VCaP (cell line): ENCODE measurements at regions not wholly inside any gene's neighbourhood (a gene's known extent, or its start where the extent isn't known, plus 50 kb on each side); places are given as distances from the start of the nearest gene placed in this dataset.

Source experiments
- H3K27ac ChIP-seq: fragments of 450-650 bp; 2 replicates; pipeline ENCODE4 v1.5.1; 2017
- CTCF ChIP-seq: fragments of 450-650 bp; conservative IDR thresholded peaks from 2 replicates; pipeline ENCODE4 v1.5.1; 2017; ENCODE audit warnings: mild to moderate bottlenecking, moderate library complexity

- no peak for TF ChIP-seq CTCF
Measured at GRCh38 chr1:60423146-60423780, 349.7 kb upstream of the C1orf87 start.

GRCh38 chr1:60421965-60422364 is 348.4 kb upstream of the C1orf87 start:
- no peak for TF ChIP-seq CTCF

More at GRCh38 chr1:60423146-60423780, 349.7 kb upstream of the C1orf87 start:
- no peak overlapping the region for H3K27ac ChIP-seq

GRCh38 chr1:60419023-60419422 is 345.5 kb upstream of the C1orf87 start:
- no peak overlapping the region for H3K27ac ChIP-seq
- no peak for TF ChIP-seq CTCF

More at GRCh38 chr1:60421965-60422364, 348.4 kb upstream of the C1orf87 start:
- H3K27ac ChIP-seq: no peak overlapping the region

- TF ChIP-seq CTCF: no peak
Measured at GRCh38 chr1:60415696-60416095, 342.1 kb upstream of the C1orf87 start.

GRCh38 chr1:60413091-60413490 is 339.5 kb upstream of the C1orf87 start:
- no peak overlapping the region for H3K27ac ChIP-seq
- TF ChIP-seq CTCF: no peak

More at GRCh38 chr1:60415696-60416095, 342.1 kb upstream of the C1orf87 start:
- no peak overlapping the region for H3K27ac ChIP-seq

- TF ChIP-seq CTCF: no peak
Measured at GRCh38 chr1:60411591-60411990, 338.0 kb upstream of the C1orf87 start.

GRCh38 chr1:60402816-60403215 is 329.2 kb upstream of the C1orf87 start:
- H3K27ac ChIP-seq: no peak overlapping the region
- TF ChIP-seq CTCF: no peak

More at GRCh38 chr1:60411591-60411990, 338.0 kb upstream of the C1orf87 start:
- no peak overlapping the region for H3K27ac ChIP-seq
